Caco-2 (cell line): ENCODE measurements at regions not wholly inside any gene's neighbourhood (a gene's known extent, or its start where the extent isn't known, plus 50 kb on each side); places are given as distances from the start of the nearest gene placed in this dataset.

Experiments used
- BruUV-seq: library from RNA; stranded (reverse); fragments of 400-500 nt; replicated peaks from 2 replicates; lab custom pipeline; 2021; lab: Mats Ljungman, UMichigan
- CTCF ChIA-PET: fragments of 300-600 bp; sonication (Branson Sonifier 250); formaldehyde crosslinking; loops from one replicate; lab custom pipeline; 2022; ENCODE audit warnings: antibody characterized with exemption; lab: Charles Lee
- POLR2A ChIA-PET: fragments of 300-600 bp; sonication (Branson Sonifier 250); formaldehyde crosslinking; loops from one replicate; lab custom pipeline; 2022; ENCODE audit warnings: antibody characterized with exemption; lab: Charles Lee
- DNase-seq, 2 experiments: peaks; one replicate each; pipeline versions ENCODE4 v3.0.0 to v3.0.0-alpha.2; 2020 to 2022
- H3K27me3 ChIP-seq: replicated peaks from 2 replicates; pipeline ENCODE4 v1.6.0; 2011; ENCODE audit warnings: low read length; ENCODE audit not compliant: control insufficient read depth, insufficient read depth
- H3K36me3 ChIP-seq: 2 replicates; pipeline ENCODE4 v1.5.1; 2011; ENCODE audit warnings: low read length; ENCODE audit not compliant: control insufficient read depth, insufficient read depth
- H3K4me1 ChIP-seq: fragments of 250-450 bp; sonication (Bioruptor Pico); 2 replicates; pipeline ENCODE4 v1.5.1; 2020; ENCODE audit warnings: mild to moderate bottlenecking
- H3K4me3 ChIP-seq: 2 replicates; pipeline ENCODE4 v1.5.1; 2011; ENCODE audit warnings: low read depth, mild to moderate bottlenecking, control low read depth, low read length
- H3K9me3 ChIP-seq: fragments of 250-450 bp; sonication (Bioruptor Pico); 2 replicates; pipeline ENCODE4 v1.5.1; 2020; ENCODE audit warnings: mild to moderate bottlenecking, moderate library complexity
- H3K27ac Mint-ChIP-seq: one replicate; pipeline ENCODE4 v1.8.0; 2022; ENCODE audit warnings: mixed read lengths; ENCODE audit not compliant: unreplicated experiment
- H3K27me3 Mint-ChIP-seq: one replicate; pipeline ENCODE4 v1.8.0; 2022; ENCODE audit warnings: mixed read lengths; ENCODE audit not compliant: insufficient read depth, unreplicated experiment
- H3K36me3 Mint-ChIP-seq: one replicate; pipeline ENCODE4 v1.8.0; 2022; ENCODE audit warnings: mild to moderate bottlenecking, mixed read lengths; ENCODE audit not compliant: insufficient read depth, unreplicated experiment
- H3K4me1 Mint-ChIP-seq: one replicate; pipeline ENCODE4 v1.8.0; 2022; ENCODE audit warnings: low read depth, mixed read lengths; ENCODE audit not compliant: unreplicated experiment
- H3K4me3 Mint-ChIP-seq: one replicate; pipeline ENCODE4 v1.8.0; 2022; ENCODE audit warnings: mild to moderate bottlenecking, moderate library complexity, mixed read lengths; ENCODE audit not compliant: unreplicated experiment
- H3K9me3 Mint-ChIP-seq: one replicate; pipeline ENCODE4 v1.8.0; 2022; ENCODE audit warnings: mixed read lengths; ENCODE audit not compliant: unreplicated experiment
- intact Hi-C: fragments of 100-400 bp; cut with micrococcal nuclease; formaldehyde crosslinking; loops from one replicate; pipeline ENCODE4 v1.10.0; 2022; ENCODE audit not compliant: unreplicated experiment
- TF ChIP-seq, protein P1 (sequence below), 2 experiments: fragments of 200-600 bp in 1 of 2; IDR thresholded peaks; 1 replicate in 1 of 2; 2 replicates in 1 of 2; pipeline versions ENCODE4 v1.5.1 to v1.8.0; 2011 to 2022; ENCODE audit warnings: antibody characterized with exemption in 1 of 2, control low read depth in 1 of 2, inconsistent platforms in 1 of 2, low read depth in 1 of 2, low read length in 1 of 2, mild to moderate bottlenecking in 1 of 2, moderate library complexity in 1 of 2; ENCODE audit not compliant: insufficient read depth in 1 of 2, severe bottlenecking in 1 of 2, unreplicated experiment in 1 of 2

DNA sequence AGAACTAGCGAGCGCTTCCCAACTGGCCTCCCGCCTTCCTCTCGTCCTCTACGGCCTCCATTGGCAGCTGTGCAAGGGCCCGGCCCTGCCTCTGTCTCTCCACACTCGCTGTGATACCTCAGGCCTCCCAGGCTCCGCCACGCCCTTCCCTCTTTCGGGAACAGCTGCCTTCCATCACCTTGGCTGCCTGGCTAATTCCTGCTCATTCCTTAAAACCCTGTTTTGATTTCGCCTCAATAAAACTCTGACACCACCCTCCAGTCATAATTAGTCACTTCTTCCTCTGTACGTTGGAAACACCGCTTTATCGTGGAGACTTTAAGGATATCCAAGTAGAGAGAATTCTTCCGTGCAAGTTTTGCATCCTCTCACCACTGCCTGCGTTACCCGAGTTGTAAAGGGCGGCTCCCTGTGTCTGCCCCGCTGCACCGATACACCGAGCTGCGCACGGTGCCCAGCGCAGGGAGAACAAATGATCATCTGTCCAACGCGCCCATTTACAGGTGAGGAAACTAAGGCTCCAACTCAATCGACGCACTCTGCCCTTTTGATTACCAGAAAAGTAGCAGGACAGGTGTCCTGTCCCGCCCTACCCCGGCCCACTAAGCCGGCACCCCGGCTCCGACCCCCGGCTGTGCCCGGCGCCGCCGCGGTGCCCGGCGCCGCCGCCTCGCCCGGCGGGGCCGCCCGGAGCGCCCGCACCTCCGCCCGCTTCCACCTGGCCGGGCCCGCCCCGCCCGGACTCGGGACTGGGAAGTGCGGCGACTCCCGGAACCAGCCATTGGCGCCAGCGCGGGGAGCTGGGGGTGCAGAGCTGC, 139.7 kb downstream of the SEC14L1 start:
- H3K9me3 Mint-ChIP-seq: no peaks in the 10 kb centered on the region
- Histone ChIP-seq H3K9me3 (no peaks in the 10 kb centered on the region), H3K36me3 (no peaks in the 10 kb centered on the region; the same call in 1 of the 2 replicates), H3K27me3 (no peaks in the 10 kb centered on the region), H3K4me3 (peak overlapping the region; percentile 38), H3K4me1 (peaks cover 46% of the 10 kb centered on the region)
- ChIA-PET CTCF (interaction anchor here (0.5 to 1.5 kb wide), 7 partner anchors 20 to 192 kb away, joined by 3 to 6 read pairs (median 4); no protein-coding TSS in a partner anchor), POLR2A (no interaction called here)
- intact Hi-C loops: no loop called here
- no TSS peak for BruUV-seq
- TF ChIP-seq, protein P1, sequence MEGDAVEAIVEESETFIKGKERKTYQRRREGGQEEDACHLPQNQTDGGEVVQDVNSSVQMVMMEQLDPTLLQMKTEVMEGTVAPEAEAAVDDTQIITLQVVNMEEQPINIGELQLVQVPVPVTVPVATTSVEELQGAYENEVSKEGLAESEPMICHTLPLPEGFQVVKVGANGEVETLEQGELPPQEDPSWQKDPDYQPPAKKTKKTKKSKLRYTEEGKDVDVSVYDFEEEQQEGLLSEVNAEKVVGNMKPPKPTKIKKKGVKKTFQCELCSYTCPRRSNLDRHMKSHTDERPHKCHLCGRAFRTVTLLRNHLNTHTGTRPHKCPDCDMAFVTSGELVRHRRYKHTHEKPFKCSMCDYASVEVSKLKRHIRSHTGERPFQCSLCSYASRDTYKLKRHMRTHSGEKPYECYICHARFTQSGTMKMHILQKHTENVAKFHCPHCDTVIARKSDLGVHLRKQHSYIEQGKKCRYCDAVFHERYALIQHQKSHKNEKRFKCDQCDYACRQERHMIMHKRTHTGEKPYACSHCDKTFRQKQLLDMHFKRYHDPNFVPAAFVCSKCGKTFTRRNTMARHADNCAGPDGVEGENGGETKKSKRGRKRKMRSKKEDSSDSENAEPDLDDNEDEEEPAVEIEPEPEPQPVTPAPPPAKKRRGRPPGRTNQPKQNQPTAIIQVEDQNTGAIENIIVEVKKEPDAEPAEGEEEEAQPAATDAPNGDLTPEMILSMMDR (IDR thresholded peaks at IDR 0.05; ENCODE audit: insufficient read depth in 1 of 2, low read depth in 1 of 2, low read length in 1 of 2, severe bottlenecking in 1 of 2, unreplicated experiment in 1 of 2): no peak
- peak overlapping the region; percentile 2 for H3K27ac Mint-ChIP-seq
- DNase-seq: no peak
- H3K4me1 Mint-ChIP-seq: peaks cover 23% of the 10 kb centered on the region
- H3K4me3 Mint-ChIP-seq: peak overlapping the region; percentile 82
- H3K27me3 Mint-ChIP-seq: no peaks in the 10 kb centered on the region
- peaks cover 41% of the 10 kb centered on the region for H3K36me3 Mint-ChIP-seq

DNA sequence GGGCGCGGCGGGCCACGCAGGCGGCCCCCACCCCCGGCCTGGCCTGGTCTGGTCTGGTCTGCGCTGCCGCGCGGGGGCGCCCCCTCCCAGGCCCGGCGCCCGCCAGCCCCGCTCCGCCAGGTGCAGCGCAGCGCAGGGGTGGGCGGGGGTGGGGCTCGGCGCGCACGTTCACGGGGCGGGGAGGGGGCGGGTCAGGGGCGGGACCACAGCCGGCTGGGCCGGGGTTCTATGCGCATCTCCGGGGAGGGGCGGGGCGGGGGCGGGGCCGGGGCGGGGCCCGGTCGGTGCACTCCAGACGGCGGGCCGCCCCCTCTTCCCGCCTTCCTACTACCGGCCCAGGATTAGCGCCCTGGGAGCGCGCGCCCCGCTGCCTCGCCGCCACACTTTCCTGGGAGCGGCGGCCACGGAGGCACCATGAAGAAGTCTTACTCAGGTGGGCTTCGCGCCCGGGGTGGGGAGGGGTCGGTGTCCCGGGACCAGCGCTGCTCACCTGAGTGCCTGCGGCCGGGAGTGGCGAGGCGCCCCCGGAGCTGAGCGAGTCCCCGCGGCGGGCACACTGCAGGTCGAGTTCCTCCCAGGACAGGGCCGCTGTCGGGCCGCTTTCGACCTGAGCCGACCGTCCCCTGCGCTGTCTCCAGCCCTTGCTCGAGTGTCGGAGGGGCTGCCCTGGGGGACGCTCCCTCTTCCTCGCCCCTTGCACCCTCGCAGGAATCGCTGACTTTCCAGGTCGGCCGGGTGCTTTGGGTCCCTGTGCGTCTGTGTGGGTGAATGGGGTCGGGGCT, 140.5 kb downstream of the SEC14L1 start:
- no peaks in the 10 kb centered on the region for H3K9me3 Mint-ChIP-seq
- DNase-seq: peak; percentile 75 to 90
- Histone ChIP-seq H3K4me1 (peaks cover 54% of the 10 kb centered on the region), H3K4me3 (peak overlapping the region; percentile 98), H3K27me3 (no peaks in the 10 kb centered on the region), H3K36me3 (no peaks in the 10 kb centered on the region; the same call in 1 of the 2 replicates), H3K9me3 (no peaks in the 10 kb centered on the region)
- intact Hi-C loops: no loop called here
- POLR2A ChIA-PET: no interaction called here
- H3K36me3 Mint-ChIP-seq: peaks cover 49% of the 10 kb centered on the region
- peak overlapping the region; percentile 82 for H3K4me3 Mint-ChIP-seq
- H3K4me1 Mint-ChIP-seq: peaks cover 31% of the 10 kb centered on the region
- no peaks in the 10 kb centered on the region for H3K27me3 Mint-ChIP-seq
- CTCF ChIA-PET: interaction anchor here (0.5 to 1.5 kb wide), 6 partner anchors 17 to 193 kb away, joined by 3 to 6 read pairs (median 3); no protein-coding TSS in a partner anchor
- peak overlapping the region; percentile 58 for H3K27ac Mint-ChIP-seq
- TF ChIP-seq, protein P1 (IDR thresholded peaks at IDR 0.05; ENCODE audit: insufficient read depth in 1 of 2, low read depth in 1 of 2, low read length in 1 of 2, severe bottlenecking in 1 of 2, unreplicated experiment in 1 of 2): peak; percentile 14 to 41
- no TSS peak for BruUV-seq

DNA sequence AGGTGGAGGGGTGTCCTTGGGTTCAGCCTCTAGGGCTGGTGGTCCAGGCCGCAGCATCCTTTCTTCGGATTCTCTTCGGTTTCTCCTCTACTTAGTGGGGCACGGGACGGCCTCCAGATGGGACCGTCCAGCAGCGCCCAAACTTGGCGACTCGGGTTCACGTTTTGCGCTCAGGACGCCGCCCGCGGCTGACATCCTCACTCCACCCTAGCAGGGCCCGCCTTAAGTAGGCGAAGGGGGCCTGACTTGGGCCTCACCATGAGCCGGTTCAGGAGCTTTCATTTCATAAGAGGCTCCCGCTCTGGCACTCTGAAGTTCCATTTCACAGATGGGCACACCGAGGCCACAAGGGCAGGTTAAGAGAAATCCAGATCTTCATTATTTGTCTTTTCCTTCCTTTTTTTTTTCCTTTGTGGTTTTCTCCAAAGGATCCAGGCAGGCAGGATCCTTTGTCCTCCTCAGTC, 141.2 kb downstream of the SEC14L1 start:
- peaks cover 37% of the 10 kb centered on the region for H3K4me1 Mint-ChIP-seq
- peak overlapping the region; percentile 82 for H3K4me3 Mint-ChIP-seq
- no peaks in the 10 kb centered on the region for H3K9me3 Mint-ChIP-seq
- POLR2A ChIA-PET: no interaction called here
- intact Hi-C loops: loop anchor here (2.0 kb wide), 1 partner anchor 25 kb away; no protein-coding TSS in a partner anchor
- H3K27ac Mint-ChIP-seq: peak overlapping the region; percentile 58
- no peaks in the 10 kb centered on the region for H3K27me3 Mint-ChIP-seq
- peak overlapping the region; percentile 98 for H3K4me3 ChIP-seq
- TF ChIP-seq, protein P1 (IDR thresholded peaks at IDR 0.05; ENCODE audit: insufficient read depth in 1 of 2, low read depth in 1 of 2, low read length in 1 of 2, severe bottlenecking in 1 of 2, unreplicated experiment in 1 of 2): no peak
- BruUV-seq: TSS peak; percentile 38
- H3K36me3 Mint-ChIP-seq: peaks cover 55% of the 10 kb centered on the region
- CTCF ChIA-PET: interaction anchor here (0.8 to 1.5 kb wide), 4 partner anchors 17 to 194 kb away, joined by 3 to 6 read pairs (median 4); no protein-coding TSS in a partner anchor
- no peaks in the 10 kb centered on the region for H3K9me3 ChIP-seq
- peak; percentile 66 to 67 for DNase-seq
- H3K36me3 ChIP-seq: no peaks in the 10 kb centered on the region; the same call in 1 of the 2 replicates
- H3K27me3 ChIP-seq: no peaks in the 10 kb centered on the region
- H3K4me1 ChIP-seq: peaks cover 60% of the 10 kb centered on the region
